GM12872 (cell line): ENCODE measurements at regions not wholly inside any gene's neighbourhood (a gene's known extent, or its start where the extent isn't known, plus 50 kb on each side); places are given as distances from the start of the nearest gene placed in this dataset.

Experiments
- TF ChIP-seq, protein P1 (sequence below): IDR thresholded peaks from 3 replicates; pipeline ENCODE4 v1.5.1; 2011; ENCODE audit warnings: low read depth, mild to moderate bottlenecking, low read length, moderate library complexity; ENCODE audit not compliant: insufficient read depth

DNA sequence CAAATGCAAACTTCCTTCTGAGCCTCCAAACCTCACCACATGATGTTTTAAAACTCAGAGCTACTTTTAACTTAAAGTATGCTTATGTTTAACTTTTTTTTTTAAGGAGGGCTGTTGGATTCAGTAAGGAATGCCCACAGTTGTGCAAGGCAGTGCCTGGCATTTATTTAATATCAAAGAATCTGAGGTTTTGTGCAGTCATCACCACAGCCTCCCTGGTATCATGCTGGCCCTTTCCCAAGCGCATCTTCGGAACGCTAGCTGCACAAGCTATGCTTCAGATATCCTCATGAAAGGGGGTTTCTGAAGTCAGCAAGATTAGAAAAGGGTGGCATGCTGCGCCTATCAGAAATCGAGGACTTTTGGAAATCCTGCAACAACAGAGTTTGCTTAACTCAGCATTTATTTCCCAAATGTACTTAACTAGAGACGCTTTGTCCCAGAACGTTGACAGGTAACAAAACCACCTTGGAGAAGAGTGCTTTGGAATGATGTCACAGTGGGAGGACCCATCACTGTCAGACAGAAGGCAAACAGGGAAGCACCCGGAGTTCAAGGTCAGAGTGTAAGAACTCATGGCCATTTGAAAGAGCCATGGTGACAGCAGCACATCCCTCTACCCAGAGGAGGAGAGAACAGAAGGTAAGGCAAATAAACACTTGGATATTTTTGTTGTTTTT is 120.2 kb upstream of the IGF1R start:
- TF ChIP-seq, protein P1, sequence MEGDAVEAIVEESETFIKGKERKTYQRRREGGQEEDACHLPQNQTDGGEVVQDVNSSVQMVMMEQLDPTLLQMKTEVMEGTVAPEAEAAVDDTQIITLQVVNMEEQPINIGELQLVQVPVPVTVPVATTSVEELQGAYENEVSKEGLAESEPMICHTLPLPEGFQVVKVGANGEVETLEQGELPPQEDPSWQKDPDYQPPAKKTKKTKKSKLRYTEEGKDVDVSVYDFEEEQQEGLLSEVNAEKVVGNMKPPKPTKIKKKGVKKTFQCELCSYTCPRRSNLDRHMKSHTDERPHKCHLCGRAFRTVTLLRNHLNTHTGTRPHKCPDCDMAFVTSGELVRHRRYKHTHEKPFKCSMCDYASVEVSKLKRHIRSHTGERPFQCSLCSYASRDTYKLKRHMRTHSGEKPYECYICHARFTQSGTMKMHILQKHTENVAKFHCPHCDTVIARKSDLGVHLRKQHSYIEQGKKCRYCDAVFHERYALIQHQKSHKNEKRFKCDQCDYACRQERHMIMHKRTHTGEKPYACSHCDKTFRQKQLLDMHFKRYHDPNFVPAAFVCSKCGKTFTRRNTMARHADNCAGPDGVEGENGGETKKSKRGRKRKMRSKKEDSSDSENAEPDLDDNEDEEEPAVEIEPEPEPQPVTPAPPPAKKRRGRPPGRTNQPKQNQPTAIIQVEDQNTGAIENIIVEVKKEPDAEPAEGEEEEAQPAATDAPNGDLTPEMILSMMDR: no peak

DNA sequence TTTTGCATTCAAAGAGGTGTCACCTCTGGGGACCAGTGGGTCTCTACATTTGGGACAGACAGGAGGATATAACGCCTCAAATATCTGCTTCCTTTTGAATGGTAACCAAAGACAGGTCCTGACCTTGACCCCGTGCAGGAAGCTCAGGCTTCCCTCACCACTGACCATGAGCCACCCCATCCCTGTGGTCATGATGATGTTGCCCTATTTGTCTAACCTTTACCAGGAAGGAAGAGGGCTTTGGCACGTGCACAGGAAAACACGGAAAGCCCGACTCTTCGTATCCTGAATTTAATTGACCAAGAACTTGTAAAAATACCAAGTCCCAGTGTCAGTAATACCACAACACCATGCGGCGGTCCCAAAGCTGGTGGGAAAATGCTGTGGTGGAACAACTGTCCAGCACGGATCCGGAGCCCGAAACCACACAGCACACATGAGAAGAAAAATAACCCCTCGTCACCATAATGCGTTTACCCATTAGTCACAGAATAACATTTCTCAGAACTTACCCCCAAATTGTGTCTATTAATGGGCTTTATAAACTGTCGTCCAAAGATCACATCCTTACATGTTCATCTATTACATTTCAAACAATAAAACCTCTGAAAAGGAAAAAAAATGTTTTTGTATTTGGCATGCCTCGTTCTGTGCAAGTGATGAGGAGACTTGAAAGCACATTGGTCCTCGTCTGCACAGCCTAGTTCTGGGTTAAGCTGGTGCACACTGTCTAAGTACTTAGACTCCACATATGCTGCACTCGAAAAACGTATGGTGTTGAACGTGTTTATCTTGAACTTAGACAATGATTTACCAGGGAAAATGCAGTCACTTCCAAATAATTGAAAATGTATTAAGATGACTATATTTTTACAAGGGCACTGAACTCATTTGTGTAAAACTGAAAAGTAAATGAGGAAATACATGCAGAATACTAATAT is 118.9 kb upstream of the IGF1R start:
- TF ChIP-seq, protein P1: no peak

DNA sequence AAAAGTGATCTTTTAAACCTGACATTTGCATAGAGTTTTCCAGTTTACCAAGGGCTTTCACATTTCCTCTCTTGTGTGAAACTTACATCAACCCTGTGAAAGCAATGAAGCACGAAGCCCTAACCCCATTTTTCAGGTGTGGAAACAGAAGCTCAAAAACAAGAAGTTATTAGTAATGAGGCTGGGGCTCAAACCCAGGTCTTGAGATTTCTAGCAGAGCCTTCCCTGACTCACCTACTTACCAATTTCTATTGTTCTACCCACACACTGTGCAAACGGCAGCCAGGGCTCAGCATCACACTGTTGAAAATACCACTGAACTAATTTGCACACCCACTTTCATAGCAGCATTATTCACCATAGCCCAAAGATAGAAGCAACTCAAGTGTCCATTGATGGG is 117.8 kb upstream of the IGF1R start:
- TF ChIP-seq, protein P1: no peak

DNA sequence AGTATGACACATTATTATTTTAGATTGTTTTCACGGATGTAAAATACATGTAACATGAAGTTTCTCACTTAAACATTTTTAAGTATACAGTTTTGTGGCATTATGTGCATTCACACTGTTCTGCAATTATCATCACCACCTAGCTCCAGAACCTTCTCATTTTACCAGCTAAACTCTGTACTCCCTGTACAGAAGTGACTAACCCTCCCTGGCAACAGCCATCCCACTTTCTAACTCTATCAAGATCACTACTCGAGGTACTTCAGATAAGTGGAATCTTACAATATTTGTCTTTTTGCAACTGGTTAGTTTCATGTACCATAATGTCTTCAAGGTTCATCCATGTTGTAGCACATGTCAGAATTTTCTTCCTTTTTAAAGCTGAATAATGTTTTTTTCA is 116.3 kb upstream of the IGF1R start:
- TF ChIP-seq, protein P1: no peak

DNA sequence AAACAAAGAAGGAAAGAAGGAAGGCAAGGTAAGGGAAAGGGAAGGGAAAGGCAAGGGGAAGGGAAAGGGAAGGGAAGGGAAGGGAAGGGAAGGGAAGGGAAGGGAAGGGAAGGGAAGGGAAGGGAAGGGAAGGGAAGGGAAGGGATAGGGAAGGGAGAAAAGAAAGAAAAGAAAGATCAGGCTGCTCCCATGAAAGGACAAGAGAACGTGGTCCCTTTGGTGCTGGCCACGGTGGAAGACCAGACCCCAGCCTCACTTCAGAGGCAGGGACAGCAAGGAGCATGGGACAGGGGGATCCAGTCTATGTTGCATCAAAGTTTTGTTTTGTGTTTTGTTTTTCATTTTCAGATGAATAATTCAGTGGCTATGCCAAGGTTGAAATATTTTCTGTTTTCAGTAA is 111.4 kb upstream of the IGF1R start:
- TF ChIP-seq, protein P1: no peak

DNA sequence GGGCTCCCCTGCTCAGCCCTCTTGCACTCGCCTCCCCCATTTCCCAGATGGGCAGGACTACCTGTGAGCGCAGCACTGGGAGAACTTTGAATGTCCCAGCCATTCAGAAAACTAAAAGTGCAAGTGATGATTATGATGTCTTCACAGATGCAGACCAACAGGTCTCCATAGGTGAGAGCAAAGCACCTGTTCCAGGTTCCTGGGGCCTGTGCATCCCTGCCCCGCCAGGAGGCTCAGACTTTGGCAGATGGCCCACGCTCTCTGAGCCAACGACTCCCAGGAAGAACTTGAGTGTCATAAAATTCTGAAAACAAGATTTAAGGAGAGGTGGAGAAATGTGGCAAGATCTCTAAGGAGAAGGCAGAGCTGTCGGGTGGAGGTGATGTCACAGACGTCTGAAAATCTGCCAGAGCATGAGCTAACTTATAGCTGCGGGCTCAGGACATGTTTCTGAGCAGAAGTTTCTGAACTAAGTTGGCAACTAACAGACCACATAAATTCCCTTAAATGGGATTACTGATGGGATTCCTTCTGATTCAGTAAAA is 110.8 kb upstream of the IGF1R start:
- TF ChIP-seq, protein P1: no peak

DNA sequence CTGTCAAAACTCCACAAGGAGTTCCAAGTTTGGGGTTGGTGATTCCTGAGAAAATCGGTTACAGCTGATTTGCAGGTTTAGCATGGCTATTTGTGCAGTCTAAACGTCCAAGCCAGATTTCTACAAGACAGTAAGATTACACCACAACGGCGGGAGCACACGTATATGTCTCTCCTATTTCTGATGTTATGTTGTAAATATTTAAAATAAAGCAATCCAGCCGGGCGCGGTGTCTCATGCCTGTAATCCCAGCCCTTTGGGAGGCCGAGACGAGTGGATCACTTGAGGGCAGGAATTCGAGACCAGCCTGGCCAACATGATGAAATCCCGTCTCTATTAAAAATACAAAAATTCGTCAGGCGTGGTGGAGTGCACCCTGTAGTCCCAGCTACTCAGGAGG is 106.8 kb upstream of the IGF1R start:
- TF ChIP-seq, protein P1: no peak
